Neural crest cell (in vitro differentiated cells): ENCODE measurements at regions not wholly inside any gene's neighbourhood (a gene's known extent, or its start where the extent isn't known, plus 50 kb on each side); places are given as distances from the start of the nearest gene placed in this dataset.

Source experiments
- DNase-seq: peaks from one replicate; pipeline ENCODE4 v3.0.0; 2021; ENCODE audit warnings: low read depth, mixed read lengths, low spot score
- H3K27ac Mint-ChIP-seq: one replicate; pipeline ENCODE4 v1.8.0; 2021; ENCODE audit warnings: mild to moderate bottlenecking, mixed read lengths; ENCODE audit not compliant: unreplicated experiment
- H3K27me3 Mint-ChIP-seq: 2 replicates; pipeline ENCODE4 v1.8.0; 2021; ENCODE audit warnings: low read depth, mild to moderate bottlenecking, mixed read lengths
- H3K36me3 Mint-ChIP-seq: 2 replicates; pipeline ENCODE4 v1.8.0; 2021; ENCODE audit warnings: low read depth, mild to moderate bottlenecking, mixed read lengths
- H3K4me1 Mint-ChIP-seq: 2 replicates; pipeline ENCODE4 v1.8.0; 2021; ENCODE audit warnings: mixed read lengths
- H3K4me3 Mint-ChIP-seq: one replicate; pipeline ENCODE4 v1.8.0; 2021; ENCODE audit warnings: mild to moderate bottlenecking, mixed read lengths
- H3K9me3 Mint-ChIP-seq: 2 replicates; pipeline ENCODE4 v1.8.0; 2021; ENCODE audit warnings: mixed read lengths
- TF ChIP-seq, protein P1 (sequence below): fragments of 200-600 bp; sonication (generic); conservative IDR thresholded peaks from 2 replicates; pipeline ENCODE4 v1.5.0; 2021; ENCODE audit warnings: antibody characterized with exemption, mild to moderate bottlenecking

DNA sequence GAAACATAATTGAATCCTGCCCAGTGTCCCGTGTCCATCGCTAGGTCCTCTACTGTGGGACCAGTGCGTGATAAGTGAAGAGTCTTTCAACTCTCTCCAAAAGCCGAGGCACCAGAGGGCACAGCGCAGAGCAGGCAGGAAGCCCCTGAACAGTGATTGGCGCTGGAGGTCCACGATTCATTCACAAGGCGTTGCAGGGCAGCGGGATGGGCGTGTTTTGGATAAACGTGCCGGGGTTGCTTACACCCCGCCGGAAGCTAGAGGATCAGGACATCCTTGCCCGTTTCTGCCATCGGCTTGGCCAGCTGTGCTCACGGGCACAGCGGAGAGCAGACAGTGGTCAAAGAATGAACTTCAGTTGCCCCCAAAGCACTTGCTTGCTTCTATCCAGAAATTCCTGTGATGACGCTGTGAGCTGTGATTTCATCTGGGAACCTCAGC is 86.0 kb upstream of the PFKP start:
- peaks cover 14% of the 10 kb centered on the region for H3K4me1 Mint-ChIP-seq
- TF ChIP-seq, protein P1, sequence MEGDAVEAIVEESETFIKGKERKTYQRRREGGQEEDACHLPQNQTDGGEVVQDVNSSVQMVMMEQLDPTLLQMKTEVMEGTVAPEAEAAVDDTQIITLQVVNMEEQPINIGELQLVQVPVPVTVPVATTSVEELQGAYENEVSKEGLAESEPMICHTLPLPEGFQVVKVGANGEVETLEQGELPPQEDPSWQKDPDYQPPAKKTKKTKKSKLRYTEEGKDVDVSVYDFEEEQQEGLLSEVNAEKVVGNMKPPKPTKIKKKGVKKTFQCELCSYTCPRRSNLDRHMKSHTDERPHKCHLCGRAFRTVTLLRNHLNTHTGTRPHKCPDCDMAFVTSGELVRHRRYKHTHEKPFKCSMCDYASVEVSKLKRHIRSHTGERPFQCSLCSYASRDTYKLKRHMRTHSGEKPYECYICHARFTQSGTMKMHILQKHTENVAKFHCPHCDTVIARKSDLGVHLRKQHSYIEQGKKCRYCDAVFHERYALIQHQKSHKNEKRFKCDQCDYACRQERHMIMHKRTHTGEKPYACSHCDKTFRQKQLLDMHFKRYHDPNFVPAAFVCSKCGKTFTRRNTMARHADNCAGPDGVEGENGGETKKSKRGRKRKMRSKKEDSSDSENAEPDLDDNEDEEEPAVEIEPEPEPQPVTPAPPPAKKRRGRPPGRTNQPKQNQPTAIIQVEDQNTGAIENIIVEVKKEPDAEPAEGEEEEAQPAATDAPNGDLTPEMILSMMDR: no peak
- H3K27me3 Mint-ChIP-seq: no peaks in the 10 kb centered on the region
- no peaks in the 10 kb centered on the region for H3K36me3 Mint-ChIP-seq
- no peak overlapping the region for H3K4me3 Mint-ChIP-seq
- no peak for DNase-seq
- no peaks in the 10 kb centered on the region for H3K9me3 Mint-ChIP-seq
- H3K27ac Mint-ChIP-seq: no peak overlapping the region

DNA sequence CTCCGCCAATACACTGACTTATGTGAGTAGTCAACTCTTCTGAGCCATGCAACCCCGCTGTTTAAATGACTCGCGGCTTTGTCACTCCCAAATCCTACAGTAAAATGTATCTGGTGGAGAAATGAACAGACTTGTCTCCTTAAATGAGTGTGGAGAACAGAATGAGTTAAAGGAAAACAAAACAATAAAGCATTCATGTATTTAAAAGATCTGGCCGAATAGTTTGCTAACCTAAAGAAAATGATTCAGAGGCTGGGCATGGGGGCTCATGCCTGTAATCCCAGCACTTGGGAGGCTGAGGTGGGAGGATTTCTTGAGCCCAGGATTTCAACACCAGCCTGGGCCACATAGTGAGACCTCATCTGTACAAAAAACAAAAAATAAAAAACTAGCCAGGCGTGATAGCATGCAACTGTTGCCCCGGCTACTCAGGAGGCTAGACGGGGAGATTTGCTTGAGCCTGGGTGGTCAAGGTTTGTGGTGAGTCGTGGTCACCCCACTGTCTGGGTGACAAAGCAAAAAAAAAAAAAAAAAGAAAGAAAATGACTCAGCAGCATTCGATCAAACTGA is 86.5 kb upstream of the PFKP start:
- no peak overlapping the region for H3K4me3 Mint-ChIP-seq
- H3K36me3 Mint-ChIP-seq: no peaks in the 10 kb centered on the region
- TF ChIP-seq, protein P1: no peak
- no peak for DNase-seq
- H3K9me3 Mint-ChIP-seq: no peaks in the 10 kb centered on the region
- H3K27ac Mint-ChIP-seq: no peak overlapping the region
- peaks cover 10% of the 10 kb centered on the region for H3K4me1 Mint-ChIP-seq
- H3K27me3 Mint-ChIP-seq: no peaks in the 10 kb centered on the region

DNA sequence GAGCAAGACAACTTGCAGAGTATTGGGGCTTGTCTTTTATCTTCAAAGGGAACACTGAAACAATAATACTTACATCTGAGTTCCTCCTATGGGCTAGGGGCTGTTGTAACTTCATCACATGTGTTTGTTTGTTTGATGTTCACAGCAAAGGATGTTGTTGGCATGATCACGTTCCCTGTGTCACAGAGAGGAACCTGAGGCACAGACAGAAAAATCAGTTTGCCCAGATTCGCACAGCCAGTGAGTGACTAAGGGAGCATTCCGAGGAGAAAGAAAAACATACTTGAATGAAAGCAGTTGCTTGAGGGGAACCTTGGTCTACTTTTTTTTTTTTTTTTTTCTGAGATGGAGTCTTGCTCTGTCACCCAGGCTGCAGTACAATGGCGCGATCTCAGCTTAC is 87.2 kb upstream of the PFKP start:
- Mint-ChIP-seq H3K4me3 (no peak overlapping the region), H3K36me3 (no peaks in the 10 kb centered on the region), H3K27ac (no peak overlapping the region), H3K9me3 (no peaks in the 10 kb centered on the region), H3K4me1 (peaks cover 10% of the 10 kb centered on the region), H3K27me3 (no peaks in the 10 kb centered on the region)
- DNase-seq: no peak
- TF ChIP-seq, protein P1: no peak

DNA sequence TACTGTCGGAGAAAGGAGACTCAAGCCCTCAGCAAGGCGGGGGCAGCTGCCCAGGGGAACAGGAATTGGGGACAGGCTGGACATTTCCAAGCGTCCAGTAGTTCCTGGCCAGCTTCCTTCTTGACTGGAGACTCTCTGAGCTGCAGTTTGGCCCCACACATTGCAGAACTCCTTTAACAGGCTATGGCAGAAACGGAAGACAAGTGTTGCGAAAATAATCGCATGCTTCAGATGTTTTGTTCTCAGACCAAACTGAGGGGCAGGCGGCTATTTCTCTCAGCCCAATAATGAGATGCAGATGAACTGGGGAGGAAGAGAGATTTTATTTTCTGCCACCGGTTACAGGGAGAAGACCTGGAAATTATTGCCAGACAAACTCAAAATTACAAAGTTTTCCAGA is 88.0 kb upstream of the PFKP start:
- H3K4me1 Mint-ChIP-seq: peaks cover 10% of the 10 kb centered on the region
- H3K27me3 Mint-ChIP-seq: no peaks in the 10 kb centered on the region
- H3K36me3 Mint-ChIP-seq: no peaks in the 10 kb centered on the region
- TF ChIP-seq, protein P1: no peak
- H3K9me3 Mint-ChIP-seq: no peaks in the 10 kb centered on the region
- no peak overlapping the region for H3K4me3 Mint-ChIP-seq
- H3K27ac Mint-ChIP-seq: no peak overlapping the region
- DNase-seq: no peak

DNA sequence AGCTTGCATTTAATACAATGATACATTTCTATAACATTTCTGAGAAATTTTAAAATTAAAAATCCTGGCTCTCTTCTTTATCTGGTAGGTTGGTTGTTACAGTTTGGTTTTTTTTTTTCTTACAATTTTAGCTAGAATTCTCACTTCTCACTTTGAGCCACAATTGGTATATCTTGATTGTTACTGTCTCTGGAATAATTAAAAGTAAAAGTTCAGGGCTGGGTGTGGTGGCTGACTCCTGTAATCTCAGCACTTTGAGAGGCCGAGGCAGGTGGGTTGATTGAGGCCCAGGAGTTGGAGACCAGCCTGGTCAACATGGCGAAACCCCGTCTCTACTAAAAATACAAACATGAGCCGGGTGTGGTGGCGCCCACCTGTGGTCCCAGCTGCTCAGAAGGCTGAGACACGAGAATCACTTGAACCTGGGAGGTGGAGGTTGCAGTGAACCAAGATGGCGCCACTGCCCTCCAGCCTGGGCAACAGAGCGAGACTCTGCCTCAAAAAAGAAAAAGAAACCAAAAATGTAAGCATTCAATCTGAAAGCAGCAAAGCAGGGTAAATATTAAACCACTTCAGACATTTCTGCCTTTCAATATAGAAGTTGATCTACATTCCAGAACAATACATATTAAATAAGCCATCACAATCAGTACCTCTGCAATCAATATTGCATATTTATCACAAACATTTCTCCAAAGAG is 88.6 kb upstream of the PFKP start:
- no peaks in the 10 kb centered on the region for H3K9me3 Mint-ChIP-seq
- DNase-seq: no peak
- H3K4me3 Mint-ChIP-seq: no peak overlapping the region
- no peak overlapping the region for H3K27ac Mint-ChIP-seq
- no peaks in the 10 kb centered on the region for H3K36me3 Mint-ChIP-seq
- no peaks in the 10 kb centered on the region for H3K27me3 Mint-ChIP-seq
- TF ChIP-seq, protein P1: no peak
- peaks cover 10% of the 10 kb centered on the region for H3K4me1 Mint-ChIP-seq
